NB4 (cell line): ENCODE measurements at regions not wholly inside any gene's neighbourhood (a gene's known extent, or its start where the extent isn't known, plus 50 kb on each side); places are given as distances from the start of the nearest gene placed in this dataset.

Source experiments
- CTCF ChIP-seq: IDR thresholded peaks from one replicate; pipeline ENCODE4 v1.5.1; 2012; ENCODE audit warnings: low read depth, low read length
- POLR2A ChIP-seq: IDR thresholded peaks from 2 replicates; pipeline ENCODE4 v1.6.1; 2011; ENCODE audit warnings: mild to moderate bottlenecking; ENCODE audit not compliant: insufficient read length; ENCODE audit errors: extremely low read depth

- TF ChIP-seq POLR2A (no peak), CTCF (no peak)
Measured at GRCh38 chr3:107142786-107143575, 234.3 kb upstream of the CCDC54 start.
